Activated naive CD4-positive, alpha-beta T cell treated with anti-CD3 and anti-CD28 coated beads, Interleukin-2, amount 10 ng/mL, durations not matched to agents 7 days and 5 days (primary cell): ENCODE measurements at regions not wholly inside any gene's neighbourhood (a gene's known extent, or its start where the extent isn't known, plus 50 kb on each side); places are given as distances from the start of the nearest gene placed in this dataset.

Experiments used
- CTCF ChIA-PET: fragments of 350-600 bp; sonication (Branson Sonifier 250); formaldehyde crosslinking; loops from one replicate; lab custom pipeline; 2021; ENCODE audit warnings: antibody characterized with exemption; lab: Charles Lee
- DNase-seq: peaks from one replicate; pipeline ENCODE4 v3.0.0-alpha.2; 2020
- H3K27ac Mint-ChIP-seq: one replicate; pipeline ENCODE4 v1.8.0; 2021; ENCODE audit warnings: mild to moderate bottlenecking, moderate library complexity, mixed read lengths
- H3K27me3 Mint-ChIP-seq: one replicate; pipeline ENCODE4 v1.8.0; 2021; ENCODE audit warnings: mild to moderate bottlenecking, mixed read lengths
- H3K36me3 Mint-ChIP-seq: one replicate; pipeline ENCODE4 v1.8.0; 2021; ENCODE audit warnings: mixed read lengths
- H3K4me1 Mint-ChIP-seq: one replicate; pipeline ENCODE4 v1.8.0; 2021; ENCODE audit warnings: mixed read lengths
- H3K4me3 Mint-ChIP-seq: one replicate; pipeline ENCODE4 v1.8.0; 2021; ENCODE audit warnings: mild to moderate bottlenecking, moderate library complexity, mixed read lengths
- H3K9me3 Mint-ChIP-seq: one replicate; pipeline ENCODE4 v1.8.0; 2021; ENCODE audit warnings: mixed read lengths

- H3K4me1 Mint-ChIP-seq: no peaks in the 10 kb centered on the region
- no peak for DNase-seq
- no peak overlapping the region for H3K4me3 Mint-ChIP-seq
- no peak overlapping the region for H3K27ac Mint-ChIP-seq
- H3K36me3 Mint-ChIP-seq: no peaks in the 10 kb centered on the region
- peaks cover 2% of the 10 kb centered on the region for H3K9me3 Mint-ChIP-seq
- peaks cover 4% of the 10 kb centered on the region for H3K27me3 Mint-ChIP-seq
- CTCF ChIA-PET: interaction anchor here (1.5 kb wide), 1 partner anchor 105 kb away, joined by 3 read pairs; no protein-coding TSS in a partner anchor
Measured at GRCh38 chr13:47800593-47800992, 200.5 kb downstream of the SUCLA2 start.

- Mint-ChIP-seq H3K27ac (no peak overlapping the region), H3K4me3 (no peak overlapping the region), H3K36me3 (no peaks in the 10 kb centered on the region), H3K9me3 (peaks cover 2% of the 10 kb centered on the region), H3K27me3 (peaks cover 7% of the 10 kb centered on the region), H3K4me1 (no peaks in the 10 kb centered on the region)
- no peak for DNase-seq
- CTCF ChIA-PET: interaction anchor here (0.6 to 1.7 kb wide), 3 partner anchors 10 to 279 kb away, joined by 3 to 7 read pairs (median 3); no protein-coding TSS in a partner anchor
Measured at GRCh38 chr13:47798906-47799305, 202.2 kb downstream of the SUCLA2 start.

GRCh38 chr13:47798194-47798593, 202.9 kb downstream of the SUCLA2 start:
- H3K4me3 Mint-ChIP-seq: no peak overlapping the region
- H3K9me3 Mint-ChIP-seq: peaks cover 2% of the 10 kb centered on the region
- H3K27me3 Mint-ChIP-seq: peaks cover 7% of the 10 kb centered on the region
- H3K27ac Mint-ChIP-seq: no peak overlapping the region
- no peaks in the 10 kb centered on the region for H3K4me1 Mint-ChIP-seq
- DNase-seq: no peak
- CTCF ChIA-PET: interaction anchor here (1.2 to 1.7 kb wide), 2 partner anchors 239 to 280 kb away, joined by 3 to 7 read pairs; no protein-coding TSS in a partner anchor
- H3K36me3 Mint-ChIP-seq: no peaks in the 10 kb centered on the region

GRCh38 chr13:47796816-47797215, 204.3 kb downstream of the SUCLA2 start:
- Mint-ChIP-seq H3K36me3 (no peaks in the 10 kb centered on the region), H3K9me3 (peaks cover 3% of the 10 kb centered on the region), H3K27ac (no peak overlapping the region), H3K4me1 (no peaks in the 10 kb centered on the region), H3K27me3 (peaks cover 7% of the 10 kb centered on the region), H3K4me3 (no peak overlapping the region)
- CTCF ChIA-PET: no interaction called here
- no peak for DNase-seq

- Mint-ChIP-seq H3K27ac (no peak overlapping the region), H3K4me1 (no peaks in the 10 kb centered on the region), H3K27me3 (peaks cover 8% of the 10 kb centered on the region), H3K9me3 (peaks cover 17% of the 10 kb centered on the region), H3K4me3 (no peak overlapping the region), H3K36me3 (no peaks in the 10 kb centered on the region)
- no peak for DNase-seq
- CTCF ChIA-PET: no interaction called here
Measured at GRCh38 chr13:47794963-47795362, 206.1 kb downstream of the SUCLA2 start.

- Mint-ChIP-seq H3K9me3 (peaks cover 29% of the 10 kb centered on the region), H3K4me3 (no peak overlapping the region), H3K36me3 (no peaks in the 10 kb centered on the region), H3K4me1 (no peaks in the 10 kb centered on the region), H3K27ac (no peak overlapping the region), H3K27me3 (peaks cover 8% of the 10 kb centered on the region)
- CTCF ChIA-PET: no interaction called here
- no peak for DNase-seq
Measured at GRCh38 chr13:47790755-47791154, 210.3 kb downstream of the SUCLA2 start.

GRCh38 chr13:47788844-47789243, 212.2 kb downstream of the SUCLA2 start:
- H3K36me3 Mint-ChIP-seq: no peaks in the 10 kb centered on the region
- no peak overlapping the region for H3K4me3 Mint-ChIP-seq
- peaks cover 29% of the 10 kb centered on the region for H3K9me3 Mint-ChIP-seq
- CTCF ChIA-PET: no interaction called here
- H3K27ac Mint-ChIP-seq: no peak overlapping the region
- H3K27me3 Mint-ChIP-seq: peaks cover 4% of the 10 kb centered on the region
- DNase-seq: no peak
- no peaks in the 10 kb centered on the region for H3K4me1 Mint-ChIP-seq

GRCh38 chr13:47774671-47774994, 226.4 kb downstream of the SUCLA2 start:
- H3K27ac Mint-ChIP-seq: no peak overlapping the region
- no peaks in the 10 kb centered on the region for H3K4me1 Mint-ChIP-seq
- H3K9me3 Mint-ChIP-seq: peaks cover 6% of the 10 kb centered on the region
- DNase-seq: no peak
- no peak overlapping the region for H3K4me3 Mint-ChIP-seq
- H3K27me3 Mint-ChIP-seq: peaks cover 6% of the 10 kb centered on the region
- no peaks in the 10 kb centered on the region for H3K36me3 Mint-ChIP-seq
- CTCF ChIA-PET: interaction anchor here (1.0 kb wide), 1 partner anchor 180 kb away, joined by 4 read pairs; no protein-coding TSS in a partner anchor

- H3K4me1 Mint-ChIP-seq: no peaks in the 10 kb centered on the region
- H3K4me3 Mint-ChIP-seq: no peak overlapping the region
- H3K36me3 Mint-ChIP-seq: no peaks in the 10 kb centered on the region
- CTCF ChIA-PET: no interaction called here
- no peak overlapping the region for H3K27ac Mint-ChIP-seq
- H3K9me3 Mint-ChIP-seq: no peaks in the 10 kb centered on the region
- peaks cover 4% of the 10 kb centered on the region for H3K27me3 Mint-ChIP-seq
- DNase-seq: no peak
Measured at GRCh38 chr13:47764817-47765216, 236.3 kb downstream of the SUCLA2 start.

- no peaks in the 10 kb centered on the region for H3K36me3 Mint-ChIP-seq
- H3K4me3 Mint-ChIP-seq: no peak overlapping the region
- CTCF ChIA-PET: no interaction called here
- no peak for DNase-seq
- H3K4me1 Mint-ChIP-seq: no peaks in the 10 kb centered on the region
- no peak overlapping the region for H3K27ac Mint-ChIP-seq
- no peaks in the 10 kb centered on the region for H3K27me3 Mint-ChIP-seq
- no peaks in the 10 kb centered on the region for H3K9me3 Mint-ChIP-seq
Measured at GRCh38 chr13:47757466-47758080, 243.5 kb downstream of the SUCLA2 start.

- CTCF ChIA-PET: no interaction called here
- no peak overlapping the region for H3K4me3 Mint-ChIP-seq
- DNase-seq: no peak
- no peaks in the 10 kb centered on the region for H3K4me1 Mint-ChIP-seq
- no peaks in the 10 kb centered on the region for H3K9me3 Mint-ChIP-seq
- no peaks in the 10 kb centered on the region for H3K36me3 Mint-ChIP-seq
- peaks cover 3% of the 10 kb centered on the region for H3K27me3 Mint-ChIP-seq
- H3K27ac Mint-ChIP-seq: no peak overlapping the region
Measured at GRCh38 chr13:47747901-47748300, 253.2 kb downstream of the SUCLA2 start.

- Mint-ChIP-seq H3K27ac (no peak overlapping the region), H3K4me3 (no peak overlapping the region), H3K4me1 (no peaks in the 10 kb centered on the region), H3K27me3 (no peaks in the 10 kb centered on the region), H3K36me3 (no peaks in the 10 kb centered on the region), H3K9me3 (no peaks in the 10 kb centered on the region)
- CTCF ChIA-PET: no interaction called here
- no peak for DNase-seq
Measured at GRCh38 chr13:47726394-47726793, 274.7 kb downstream of the SUCLA2 start.

GRCh38 chr13:47723898-47724297, 277.2 kb downstream of the SUCLA2 start:
- Mint-ChIP-seq H3K36me3 (no peaks in the 10 kb centered on the region), H3K9me3 (no peaks in the 10 kb centered on the region), H3K4me3 (no peak overlapping the region), H3K4me1 (no peaks in the 10 kb centered on the region), H3K27ac (no peak overlapping the region), H3K27me3 (no peaks in the 10 kb centered on the region)
- DNase-seq: no peak
- CTCF ChIA-PET: no interaction called here

- DNase-seq: no peak
- CTCF ChIA-PET: no interaction called here
- Mint-ChIP-seq H3K27me3 (no peaks in the 10 kb centered on the region), H3K27ac (no peak overlapping the region), H3K4me1 (no peaks in the 10 kb centered on the region), H3K36me3 (no peaks in the 10 kb centered on the region), H3K4me3 (no peak overlapping the region), H3K9me3 (no peaks in the 10 kb centered on the region)
Measured at GRCh38 chr13:47719164-47719563, 281.9 kb downstream of the SUCLA2 start.

GRCh38 chr13:47718556-47718955, 282.5 kb downstream of the SUCLA2 start:
- no peak for DNase-seq
- Mint-ChIP-seq H3K27me3 (no peaks in the 10 kb centered on the region), H3K36me3 (no peaks in the 10 kb centered on the region), H3K9me3 (peaks cover 2% of the 10 kb centered on the region), H3K27ac (no peak overlapping the region), H3K4me3 (no peak overlapping the region), H3K4me1 (no peaks in the 10 kb centered on the region)
- CTCF ChIA-PET: no interaction called here
